Keratinocyte (primary cell): ENCODE measurements at regions not wholly inside any gene's neighbourhood (a gene's known extent, or its start where the extent isn't known, plus 50 kb on each side); places are given as distances from the start of the nearest gene placed in this dataset.

Source experiments
- EZH2 ChIP-seq: IDR thresholded peaks from one replicate; pipeline ENCODE4 v1.6.1; 2012; ENCODE audit warnings: inconsistent platforms, mild to moderate bottlenecking, low read length, moderate library complexity
- TF ChIP-seq, protein P1 (sequence below), 3 experiments: IDR thresholded peaks in 1 of 3; conservative IDR thresholded peaks in 1 of 3; optimal IDR thresholded peaks in 1 of 3; 2 replicates in 2 of 3; 3 replicates in 1 of 3; pipeline versions ENCODE3 to v1.5.1; 2011; ENCODE audit warnings: low read length in 3 of 3, mild to moderate bottlenecking in 3 of 3, moderate library complexity in 2 of 3, control low read depth in 1 of 3, inconsistent platforms in 1 of 3; ENCODE audit not compliant: insufficient read depth in 2 of 3; ENCODE audit errors: extremely low read depth in 1 of 3

DNA sequence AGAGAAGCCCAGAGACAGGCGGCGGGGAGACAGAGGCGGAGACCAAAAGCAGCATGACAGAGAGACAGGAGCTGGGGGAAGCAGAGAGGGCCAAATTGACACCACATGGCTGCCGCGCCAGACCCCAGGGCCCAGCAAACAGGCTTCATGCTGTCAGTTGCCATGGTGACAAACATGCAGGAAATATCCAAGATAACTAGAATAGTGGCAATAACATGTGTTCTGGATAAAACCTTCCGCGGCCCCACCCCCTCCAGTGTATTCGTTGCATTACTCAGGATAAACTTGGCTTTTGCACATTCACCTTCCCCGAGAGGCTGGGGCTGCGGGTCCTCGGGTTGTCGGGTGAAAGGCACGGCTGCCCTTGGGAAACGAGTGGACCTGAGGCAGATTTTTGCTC lies 49.9 kb upstream of the CDON start:
- TF ChIP-seq, protein P1, sequence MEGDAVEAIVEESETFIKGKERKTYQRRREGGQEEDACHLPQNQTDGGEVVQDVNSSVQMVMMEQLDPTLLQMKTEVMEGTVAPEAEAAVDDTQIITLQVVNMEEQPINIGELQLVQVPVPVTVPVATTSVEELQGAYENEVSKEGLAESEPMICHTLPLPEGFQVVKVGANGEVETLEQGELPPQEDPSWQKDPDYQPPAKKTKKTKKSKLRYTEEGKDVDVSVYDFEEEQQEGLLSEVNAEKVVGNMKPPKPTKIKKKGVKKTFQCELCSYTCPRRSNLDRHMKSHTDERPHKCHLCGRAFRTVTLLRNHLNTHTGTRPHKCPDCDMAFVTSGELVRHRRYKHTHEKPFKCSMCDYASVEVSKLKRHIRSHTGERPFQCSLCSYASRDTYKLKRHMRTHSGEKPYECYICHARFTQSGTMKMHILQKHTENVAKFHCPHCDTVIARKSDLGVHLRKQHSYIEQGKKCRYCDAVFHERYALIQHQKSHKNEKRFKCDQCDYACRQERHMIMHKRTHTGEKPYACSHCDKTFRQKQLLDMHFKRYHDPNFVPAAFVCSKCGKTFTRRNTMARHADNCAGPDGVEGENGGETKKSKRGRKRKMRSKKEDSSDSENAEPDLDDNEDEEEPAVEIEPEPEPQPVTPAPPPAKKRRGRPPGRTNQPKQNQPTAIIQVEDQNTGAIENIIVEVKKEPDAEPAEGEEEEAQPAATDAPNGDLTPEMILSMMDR (optimal IDR thresholded peaks at IDR 0.05 in 1 of 3, IDR thresholded peaks at IDR 0.05 in 1 of 3, conservative IDR thresholded peaks at IDR 0.05 in 1 of 3; ENCODE audit: extremely low read depth in 1 of 3, insufficient read depth in 2 of 3, low read length in 3 of 3), result no peak
- no peak for TF ChIP-seq EZH2
